IPS DF 19.7 (cell line): ENCODE measurements at regions not wholly inside any gene's neighbourhood (a gene's known extent, or its start where the extent isn't known, plus 50 kb on each side); places are given as distances from the start of the nearest gene placed in this dataset.
"Not testable (repeated sequence)": the region's sequence is repeated elsewhere in the genome, so short reads cannot be mapped to it uniquely, and the experiment has no call there.

Experiments
- DNase-seq: peaks from one replicate; pipeline ENCODE4 v3.0.0-alpha.2; 2013; ENCODE audit warnings: low read depth, low spot score

DNA sequence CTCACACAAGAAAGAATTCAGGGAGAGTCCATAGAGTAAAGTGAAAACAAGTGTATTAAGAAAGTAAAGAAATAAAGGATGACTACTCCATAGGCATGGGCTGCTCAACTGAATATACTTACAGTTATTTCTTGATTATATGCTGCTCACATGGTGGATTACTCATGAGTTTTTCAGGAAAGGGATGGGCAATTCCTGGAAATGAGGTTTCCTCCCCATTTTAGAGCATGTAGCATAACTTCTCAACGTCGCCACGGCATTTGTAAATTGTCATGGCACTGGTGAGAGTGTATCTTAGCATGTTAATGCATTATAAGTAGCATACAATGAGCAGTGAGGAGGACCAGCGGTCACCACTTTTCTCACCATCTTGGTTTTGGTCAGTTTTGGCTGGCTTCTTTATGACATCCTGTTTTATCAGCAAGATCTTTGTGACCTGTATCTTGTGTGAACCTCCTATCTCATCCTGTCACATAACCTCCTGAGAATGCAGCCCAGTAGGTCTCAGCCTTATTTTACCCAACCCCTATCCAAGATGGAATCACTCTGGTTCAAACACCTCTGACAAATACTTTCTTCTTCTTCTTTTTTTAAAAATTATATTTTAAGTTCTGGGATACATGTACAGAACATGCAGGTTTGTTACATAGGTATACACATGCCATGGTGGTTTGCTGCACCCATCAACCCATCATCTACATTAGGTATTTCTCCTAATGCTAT, 849.7 kb downstream of the TBL1XR1 start:
- DNase-seq: no peak

DNA sequence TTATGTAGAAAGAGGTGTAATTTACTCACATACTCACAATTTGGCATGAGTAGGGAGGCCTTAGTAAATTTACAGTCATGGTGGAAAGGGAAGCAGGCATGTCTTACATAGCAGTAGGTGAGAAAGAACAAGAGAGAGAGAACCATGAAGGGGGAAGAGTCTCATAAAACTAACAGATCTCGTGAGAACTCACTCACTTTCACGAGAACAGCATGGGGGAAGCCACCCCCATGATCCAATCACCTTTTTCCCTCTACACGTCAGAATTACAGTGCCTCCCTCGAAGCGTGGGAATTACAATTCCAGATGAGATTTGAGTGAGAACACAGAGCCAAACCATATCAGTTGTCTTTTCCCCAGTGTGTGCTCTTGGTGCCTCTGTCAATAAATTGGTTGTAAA, 855.3 kb downstream of the TBL1XR1 start:
- DNase-seq: no peak

DNA sequence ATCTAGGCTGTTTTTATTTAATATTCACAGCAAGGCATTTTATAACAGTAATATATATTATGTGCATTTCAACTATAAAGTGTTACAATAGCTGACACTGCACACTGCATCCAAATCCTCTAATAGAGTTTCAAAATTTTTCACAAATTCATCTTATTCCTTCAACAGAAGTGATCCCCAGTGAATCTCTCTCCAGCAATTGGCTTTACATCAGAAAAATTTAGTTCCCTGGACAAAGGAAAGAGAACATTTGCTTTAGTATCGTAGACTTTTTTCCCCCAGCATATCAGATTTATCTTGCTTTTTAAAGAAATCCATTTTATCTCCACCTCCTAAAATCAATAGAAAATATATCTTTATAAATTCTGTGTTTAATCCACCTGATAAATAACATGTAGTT, 868.6 kb downstream of the TBL1XR1 start:
- DNase-seq: no peak

DNA sequence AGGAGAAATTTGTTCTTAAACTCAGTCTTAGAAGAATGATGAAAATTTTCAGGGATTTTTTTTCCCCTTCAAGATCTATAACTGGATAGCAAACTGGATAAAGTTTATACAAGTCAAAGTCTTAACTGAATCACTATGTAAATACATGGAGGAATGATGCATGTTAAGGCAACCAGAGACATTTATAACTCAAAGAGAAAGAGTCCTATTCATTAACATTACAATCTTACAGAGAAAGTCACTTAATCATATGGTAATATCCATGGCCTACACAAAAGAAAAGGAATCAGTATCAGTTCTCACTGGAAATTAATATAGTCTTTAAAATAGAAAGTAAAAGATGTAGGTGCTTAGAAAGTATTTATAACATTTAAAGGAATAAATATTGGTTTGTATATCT, 869.1 kb downstream of the TBL1XR1 start:
- no peak for DNase-seq

DNA sequence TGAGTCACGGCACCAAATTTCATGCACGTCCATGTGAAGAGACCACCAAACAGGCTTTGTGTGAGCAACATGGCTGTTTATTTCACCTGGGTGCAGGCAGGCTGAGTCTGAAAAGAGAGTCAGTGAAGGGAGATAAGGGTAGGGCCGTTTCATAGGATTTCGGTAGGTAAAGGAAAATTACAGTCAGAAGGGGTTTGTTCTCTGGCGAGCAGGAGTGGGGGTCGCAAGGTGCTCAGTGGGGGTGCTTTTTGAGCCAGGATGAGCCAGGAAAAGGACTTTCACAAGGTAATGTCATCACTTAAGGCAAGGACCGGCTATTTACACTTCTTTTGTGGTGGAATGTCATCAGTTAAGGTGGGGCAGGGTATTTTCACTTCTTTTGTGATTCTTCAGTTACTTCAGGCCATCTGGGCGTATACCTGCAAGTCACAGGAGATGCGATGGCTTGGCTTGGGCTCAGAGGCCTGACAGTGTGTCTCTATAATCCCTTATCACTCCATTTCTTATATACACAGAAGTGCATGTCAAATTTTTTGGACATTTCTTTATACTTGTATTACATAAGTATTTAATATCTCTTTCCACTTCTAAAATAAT, 870.3 kb downstream of the TBL1XR1 start:
- not testable (repeated sequence) for DNase-seq

DNA sequence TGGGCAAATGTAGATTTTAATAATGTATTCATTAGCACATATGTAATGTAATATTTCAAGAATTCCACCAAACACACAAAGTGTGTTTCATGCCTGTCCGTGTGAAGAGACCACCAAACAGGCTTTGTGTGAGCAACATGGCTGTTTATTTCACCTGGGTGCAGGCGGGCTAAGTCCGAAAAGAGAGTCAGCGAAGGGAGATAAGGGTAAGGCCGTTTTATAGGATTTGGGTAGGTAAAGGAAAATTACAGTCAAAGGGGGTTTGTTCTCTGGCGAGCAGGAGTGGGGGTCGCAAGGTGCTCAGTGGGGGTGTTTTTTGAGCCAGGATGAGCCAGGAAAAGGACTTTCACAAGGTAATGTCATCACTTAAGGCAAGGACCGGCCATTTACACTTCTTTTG, 875.8 kb downstream of the TBL1XR1 start:
- not testable (repeated sequence) for DNase-seq

DNA sequence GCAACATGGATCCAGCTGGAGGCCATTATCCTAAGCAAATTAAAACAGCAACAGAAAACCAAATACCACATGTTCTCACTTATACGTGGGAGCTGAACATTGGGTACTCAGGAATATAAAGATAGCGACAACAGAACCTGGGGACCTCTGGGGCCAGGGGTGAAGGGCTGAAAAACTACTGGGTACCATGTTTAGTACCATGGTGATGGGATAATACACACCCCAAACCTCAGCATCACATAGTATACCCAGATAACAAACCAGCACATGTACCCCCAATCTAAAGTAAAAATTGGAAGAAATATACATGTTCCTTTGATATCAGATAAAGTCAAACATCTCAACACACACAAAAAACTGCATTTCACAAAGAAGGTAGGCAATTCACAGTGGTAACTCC, 876.2 kb downstream of the TBL1XR1 start:
- no peak for DNase-seq

DNA sequence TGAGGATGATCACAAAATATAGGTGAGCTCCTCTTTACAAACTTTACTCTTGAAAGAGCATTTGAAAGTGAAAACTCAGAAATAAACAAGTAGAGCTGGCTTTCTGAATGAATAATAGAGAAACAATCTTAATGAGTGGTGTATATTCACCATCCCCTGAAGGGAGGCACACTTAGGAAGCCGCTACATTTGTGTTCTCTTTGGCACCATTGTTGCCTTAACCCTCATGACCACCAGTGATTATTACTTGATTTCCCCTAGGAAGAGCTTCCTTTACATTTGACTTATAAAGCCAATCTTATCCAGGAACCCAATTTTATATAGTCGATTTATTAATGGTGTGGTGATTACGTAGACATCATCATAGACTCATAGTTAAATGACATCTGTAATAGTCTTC, 883.9 kb downstream of the TBL1XR1 start:
- DNase-seq: no peak

DNA sequence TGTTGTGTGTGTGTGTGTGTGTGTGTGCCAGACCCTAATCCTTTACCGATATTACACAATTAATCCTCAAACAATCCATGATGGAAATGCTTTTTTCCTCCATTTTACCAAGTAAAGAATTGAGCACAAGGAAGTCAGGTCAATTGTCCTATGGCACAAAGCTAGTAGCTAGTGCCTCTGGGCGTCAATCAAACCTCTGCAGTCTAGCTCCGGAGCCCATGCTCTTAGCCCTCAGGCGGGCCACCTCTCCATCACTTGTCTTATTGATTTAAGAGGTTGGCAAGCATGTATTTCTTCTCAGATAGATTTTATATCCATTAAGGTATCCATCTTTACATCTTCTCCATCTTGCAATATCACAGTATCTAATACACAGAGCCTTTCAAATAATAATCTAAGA, 886.6 kb downstream of the TBL1XR1 start:
- no peak for DNase-seq

DNA sequence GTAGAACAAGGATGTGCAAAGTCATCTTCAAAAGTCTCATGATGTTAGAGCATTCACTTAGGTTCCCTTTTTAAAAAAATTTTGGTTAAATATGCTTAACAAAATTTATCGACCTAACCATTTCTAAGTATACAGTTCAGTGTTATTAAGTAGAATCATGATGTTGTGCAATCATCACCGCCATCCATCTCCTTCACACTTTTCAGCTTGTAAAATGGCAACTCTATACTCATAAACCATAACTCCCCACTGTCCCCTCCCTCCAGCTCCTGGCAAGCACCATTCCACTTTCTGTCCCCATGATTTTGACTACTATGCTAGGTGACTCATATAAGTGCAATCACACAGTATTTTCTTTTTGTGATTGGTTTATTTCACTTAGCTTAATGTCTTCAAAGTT, 895.0 kb downstream of the TBL1XR1 start:
- no peak for DNase-seq

DNA sequence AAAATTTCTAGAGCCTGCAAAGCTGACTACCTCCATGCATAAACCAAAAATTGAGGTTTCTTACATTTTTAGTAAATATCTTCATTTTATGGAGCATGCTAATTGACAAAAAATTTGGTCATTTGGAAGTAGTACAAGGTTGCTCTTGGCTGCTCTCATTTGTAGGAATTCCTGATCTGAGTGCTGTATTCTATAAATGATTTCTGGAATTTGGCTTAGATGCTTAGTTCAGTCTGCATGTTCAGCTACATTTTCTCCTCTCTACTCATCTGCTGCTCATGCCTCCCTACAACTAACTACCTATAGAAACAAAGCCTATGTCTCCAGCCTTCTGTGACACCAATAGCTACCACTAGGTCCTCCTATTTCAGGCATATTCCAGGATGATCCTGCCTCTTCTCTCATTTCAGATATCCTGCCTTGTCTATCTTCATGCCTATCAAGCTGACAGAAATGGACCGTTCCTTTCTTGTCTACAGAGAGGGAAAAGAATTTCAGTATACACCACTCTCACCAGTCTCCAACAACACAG, 901.1 kb downstream of the TBL1XR1 start:
- DNase-seq: no peak

DNA sequence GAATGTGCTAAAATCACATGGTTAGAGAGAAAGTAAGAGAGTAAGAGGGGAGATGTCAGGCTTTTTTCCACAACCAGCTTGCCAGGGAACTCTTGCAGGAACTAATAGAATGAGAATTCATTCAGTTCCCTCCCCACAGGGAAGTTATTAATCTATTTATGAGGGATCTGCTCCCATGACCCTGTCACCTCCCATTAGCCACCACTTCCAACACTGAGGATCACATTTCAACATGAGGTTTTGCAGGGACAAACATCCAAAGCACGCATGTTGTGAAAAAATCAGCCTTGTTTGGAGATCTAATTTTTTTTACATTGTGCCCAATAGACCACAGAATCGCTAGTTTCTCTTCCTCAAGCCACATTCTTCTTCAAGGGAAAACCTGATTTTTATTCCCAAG, 904.0 kb downstream of the TBL1XR1 start:
- no peak for DNase-seq

DNA sequence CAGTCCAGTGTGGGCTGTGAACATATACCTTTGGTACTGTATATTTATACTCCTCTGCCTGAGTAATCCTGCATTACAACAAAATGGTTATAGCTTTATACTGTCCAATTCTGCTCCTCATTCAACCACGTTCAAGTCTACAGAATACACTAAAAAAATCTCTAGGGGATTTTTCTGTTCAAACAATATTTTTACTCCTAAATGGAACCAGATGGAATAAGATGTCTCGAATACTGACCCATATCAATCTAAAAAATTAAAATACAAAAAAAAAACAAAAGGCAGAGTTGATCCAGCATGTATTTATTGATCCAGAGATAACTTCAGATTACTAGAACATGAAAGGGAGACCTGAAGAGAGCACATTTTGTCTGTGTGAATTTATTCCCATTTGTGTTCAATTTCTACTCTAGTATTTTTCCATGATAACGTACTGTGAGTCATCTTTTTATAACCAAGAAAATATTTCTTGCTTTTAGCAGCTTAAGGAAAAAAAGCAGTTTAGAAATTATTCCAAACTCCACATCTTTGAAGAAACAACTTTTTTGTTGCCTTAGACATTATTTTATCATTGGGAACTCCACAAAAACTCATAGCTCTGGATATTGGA, 910.7 kb downstream of the TBL1XR1 start:
- DNase-seq: no peak

DNA sequence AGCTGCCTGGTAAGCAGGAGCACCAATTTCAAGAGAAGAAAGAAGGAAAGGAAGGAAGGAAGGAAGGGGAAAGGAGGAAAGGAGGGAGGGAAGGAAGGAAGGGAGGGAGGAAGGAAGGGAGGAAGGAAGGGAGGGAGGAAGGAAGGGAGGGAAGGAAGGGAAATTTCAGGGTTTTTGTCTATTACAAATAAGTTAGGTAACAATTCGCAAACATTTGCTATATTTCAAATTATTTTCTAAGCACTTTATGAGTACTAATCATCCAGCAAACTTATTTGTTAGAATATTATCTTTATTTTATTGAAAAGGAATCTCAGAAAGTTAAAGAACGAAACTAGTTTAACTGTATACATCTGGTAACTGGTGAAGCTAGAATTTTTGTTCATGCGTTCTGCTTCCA, 921.7 kb downstream of the TBL1XR1 start:
- no peak for DNase-seq

DNA sequence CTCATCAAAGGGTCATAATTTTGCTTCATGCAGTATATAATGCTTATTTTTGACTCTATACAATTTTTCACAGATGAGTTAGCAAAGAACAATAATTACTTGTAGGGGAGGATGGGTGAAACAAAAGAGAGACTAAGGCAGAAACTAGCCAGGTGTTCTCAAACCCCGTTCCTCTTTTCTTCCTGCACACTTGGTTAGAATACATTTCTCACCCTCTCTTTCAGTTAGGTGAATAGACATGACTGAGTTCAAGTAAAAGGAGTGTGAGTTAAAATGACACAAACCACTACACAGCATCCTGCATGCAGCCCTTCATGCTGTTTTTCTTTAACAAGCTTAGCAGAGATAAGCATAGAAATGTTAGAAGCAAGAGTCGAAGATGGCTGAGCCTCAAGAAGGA, 922.2 kb downstream of the TBL1XR1 start:
- no peak for DNase-seq

DNA sequence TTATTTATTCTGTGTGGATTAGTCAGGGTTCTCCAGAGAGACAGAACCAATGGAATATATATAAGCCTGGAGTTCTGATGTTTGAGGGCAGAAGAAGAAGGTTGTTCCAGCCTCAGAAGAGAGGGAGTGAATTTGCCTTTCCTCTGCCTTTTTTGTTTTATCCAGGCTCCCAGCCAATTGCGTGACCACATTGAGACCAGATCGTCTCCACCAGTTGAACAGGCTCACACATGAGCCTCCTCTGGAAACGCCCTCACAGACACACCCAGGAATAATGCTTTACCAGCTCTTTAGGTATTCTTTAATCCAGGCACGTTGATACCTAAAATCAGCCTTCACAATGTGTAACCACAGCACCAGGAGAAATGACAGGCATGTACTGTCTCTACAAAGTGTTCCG, 923.1 kb downstream of the TBL1XR1 start:
- DNase-seq: no peak

DNA sequence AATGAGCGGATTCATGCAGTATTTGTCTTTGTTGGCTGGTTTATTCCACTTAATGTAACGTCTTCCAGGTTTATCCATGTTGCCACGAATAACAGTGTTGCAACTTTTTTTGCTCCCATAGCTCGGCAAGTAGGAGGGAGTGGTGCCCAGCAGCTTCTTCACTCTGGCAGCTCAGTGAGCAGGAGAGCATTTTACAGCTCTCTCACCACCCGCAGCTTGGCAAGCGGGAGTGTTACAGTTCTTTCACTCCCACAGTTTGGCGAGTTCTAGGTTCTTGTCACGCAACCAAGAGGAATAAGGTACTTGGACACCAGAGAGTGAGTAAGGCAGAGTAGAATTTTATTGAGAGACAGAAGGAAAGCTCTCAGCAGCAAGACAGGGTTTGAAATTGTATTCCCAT, 935.2 kb downstream of the TBL1XR1 start:
- no peak for DNase-seq

DNA sequence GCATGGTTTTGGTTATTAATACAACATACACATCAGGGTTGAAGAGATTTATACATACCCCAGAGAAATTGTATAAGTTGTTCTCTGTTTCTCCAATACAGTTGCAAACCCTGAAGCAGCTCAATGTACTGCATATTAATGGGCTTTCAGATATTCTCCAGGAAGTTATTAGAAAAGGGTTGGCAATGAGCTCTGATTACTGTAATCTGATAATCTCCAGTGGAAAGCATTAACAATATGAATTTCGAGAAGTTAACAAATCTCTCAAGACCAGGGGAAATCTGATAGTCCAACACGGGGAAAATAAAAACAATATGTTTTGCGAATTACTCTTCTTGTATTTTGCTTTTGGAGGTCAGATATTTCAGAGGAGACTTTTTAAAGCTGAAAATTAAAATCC, 950.1 kb downstream of the TBL1XR1 start:
- no peak for DNase-seq

DNA sequence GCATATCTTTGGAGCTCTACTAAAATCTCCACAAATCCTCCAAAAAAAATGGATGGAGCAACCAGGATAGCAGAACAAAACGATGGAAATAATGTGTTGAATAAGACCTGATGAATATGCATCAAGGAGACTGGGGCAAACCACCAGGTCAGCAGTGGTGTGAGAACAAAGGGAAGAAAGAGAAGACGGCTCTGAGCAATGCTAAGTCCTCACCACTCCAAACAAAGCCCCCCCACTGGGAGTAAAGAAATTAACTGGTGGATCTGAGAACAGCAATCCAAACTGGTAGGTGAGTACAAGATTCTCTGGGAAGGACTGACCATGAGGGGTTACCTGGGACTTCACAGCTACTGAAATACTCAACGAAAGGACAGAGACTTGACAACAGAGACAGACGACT, 977.3 kb downstream of the TBL1XR1 start:
- DNase-seq: peak; percentile 56

DNA sequence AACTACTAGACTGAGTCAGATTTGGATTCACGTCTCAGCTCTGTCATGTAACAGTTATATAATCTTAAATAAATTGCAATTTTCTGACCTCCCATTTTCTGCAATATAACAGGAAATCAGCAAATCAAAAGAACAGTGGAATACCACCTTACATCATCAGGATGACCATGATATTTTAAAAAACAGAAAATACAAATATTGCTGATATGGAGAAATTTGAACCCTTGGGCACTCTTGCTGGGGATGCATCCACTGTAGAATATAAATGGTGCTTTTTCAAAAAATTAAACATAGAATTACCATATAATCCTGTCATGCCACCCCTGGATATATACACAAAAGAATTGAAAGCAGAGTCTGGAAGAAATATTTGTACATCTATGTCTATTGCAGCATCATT, 982.5 kb downstream of the TBL1XR1 start:
- no peak for DNase-seq

DNA sequence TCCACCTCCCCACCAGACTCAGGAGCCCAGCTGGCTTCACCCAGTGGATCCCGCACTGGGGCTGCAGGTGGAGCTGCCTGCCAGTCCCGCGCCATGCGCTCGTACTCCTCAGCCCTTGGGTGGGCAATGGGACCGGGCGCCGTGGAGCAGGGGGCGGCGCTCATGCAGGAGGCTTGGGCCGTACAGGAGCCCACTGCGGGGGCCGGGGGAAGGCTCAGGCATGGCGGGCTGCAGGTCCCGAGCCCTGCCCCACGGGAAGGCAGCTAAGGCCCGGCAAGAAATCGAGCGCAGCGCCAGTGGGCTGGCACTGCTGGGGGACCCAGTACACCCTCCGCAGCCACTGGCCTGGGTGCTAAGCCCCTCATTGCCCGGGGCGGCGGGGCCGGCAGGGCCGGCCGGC, 984.0 kb downstream of the TBL1XR1 start:
- not testable (repeated sequence) for DNase-seq

DNA sequence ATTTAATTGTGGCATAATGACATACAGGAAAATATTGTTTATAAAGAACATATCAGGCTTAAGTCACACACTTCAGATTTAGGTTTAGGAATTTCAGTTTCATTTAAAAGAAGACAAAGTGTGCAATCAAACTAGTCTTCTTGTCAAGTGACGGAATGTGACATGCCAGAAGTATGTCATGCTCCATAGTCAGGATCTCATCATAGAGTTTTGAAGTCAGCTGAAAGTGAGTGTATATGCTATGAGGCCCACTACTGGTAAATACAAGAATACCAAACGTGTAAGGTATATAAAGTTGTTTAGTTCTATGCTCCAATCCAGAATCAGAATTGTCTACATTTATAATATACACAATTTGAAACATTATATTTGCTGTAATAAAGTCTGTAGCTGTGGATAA, 988.4 kb downstream of the TBL1XR1 start:
- no peak for DNase-seq

DNA sequence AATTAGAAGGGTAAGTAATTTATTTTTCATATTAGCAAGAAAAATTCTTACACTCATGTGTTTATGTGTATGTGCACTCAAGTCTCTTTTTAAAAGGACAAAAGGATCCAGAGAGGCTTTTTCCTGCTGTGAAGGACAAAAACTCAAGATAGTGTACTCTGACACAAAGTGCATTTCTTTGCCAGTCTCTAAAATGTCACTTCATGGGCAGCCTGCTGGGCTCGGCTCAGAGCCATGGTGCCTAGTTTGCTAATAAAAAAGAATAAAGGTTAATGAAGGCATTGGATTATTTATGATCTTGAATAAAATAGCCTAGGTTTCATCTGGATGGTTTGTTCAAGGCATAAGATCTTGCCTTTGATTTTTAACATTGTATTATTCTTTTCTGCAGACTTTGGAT, 989.0 kb downstream of the TBL1XR1 start:
- no peak for DNase-seq
